ENCODE measurements at regions not wholly inside any gene's neighbourhood (a gene's known extent, or its start where the extent isn't known, plus 50 kb on each side); places are given as distances from the start of the nearest gene placed in this dataset.

GRCh38 chr15:35320158-35320780 lies 225.7 kb downstream of the DPH6 start:
- H3K4me3 ChIP-seq (ENCODE audit: low read length in 2 of 2), result no peak overlapping the region
- no peaks in the 10 kb centered on the region for H3K9me3 ChIP-seq (ENCODE audit: control insufficient read depth in 2 of 2, low read length in 2 of 2)
- no peaks in the 10 kb centered on the region for H3K36me3 ChIP-seq (ENCODE audit: control insufficient read depth in 2 of 2, insufficient read depth in 2 of 2, low read length in 2 of 2)
- no peak overlapping the region for H3K9ac ChIP-seq (ENCODE audit: low read length in 2 of 2)
- no peaks in the 10 kb centered on the region for H3K27me3 ChIP-seq (ENCODE audit: control insufficient read depth in 1 of 2, insufficient read depth in 2 of 2, low read length in 2 of 2)
- no peaks in the 10 kb centered on the region for H3K4me1 ChIP-seq (ENCODE audit: control insufficient read depth, insufficient read depth, low read length)
- no peak overlapping the region for H3K27ac ChIP-seq (ENCODE audit: low read length)

- Histone ChIP-seq H3K27ac (ENCODE audit: low read length) (no peak overlapping the region), H3K9ac (ENCODE audit: low read length in 2 of 2) (no peak overlapping the region), H3K4me1 (ENCODE audit: control insufficient read depth, insufficient read depth, low read length) (no peaks in the 10 kb centered on the region), H3K27me3 (ENCODE audit: control insufficient read depth in 1 of 2, insufficient read depth in 2 of 2, low read length in 2 of 2) (no peaks in the 10 kb centered on the region), H3K4me3 (ENCODE audit: low read length in 2 of 2) (no peak overlapping the region), H3K36me3 (ENCODE audit: control insufficient read depth in 2 of 2, insufficient read depth in 2 of 2, low read length in 2 of 2) (no peaks in the 10 kb centered on the region), H3K9me3 (ENCODE audit: control insufficient read depth in 2 of 2, low read length in 2 of 2) (no peaks in the 10 kb centered on the region)
Measured at GRCh38 chr15:35319354-35319753, 226.6 kb downstream of the DPH6 start.

GRCh38 chr15:35317217-35317616 lies 228.7 kb downstream of the DPH6 start:
- H3K27ac ChIP-seq (ENCODE audit: low read length), result no peak overlapping the region
- no peaks in the 10 kb centered on the region for H3K9me3 ChIP-seq (ENCODE audit: control insufficient read depth in 2 of 2, low read length in 2 of 2)
- H3K4me3 ChIP-seq (ENCODE audit: low read length in 2 of 2), result no peak overlapping the region
- no peaks in the 10 kb centered on the region for H3K4me1 ChIP-seq (ENCODE audit: control insufficient read depth, insufficient read depth, low read length)
- no peaks in the 10 kb centered on the region for H3K27me3 ChIP-seq (ENCODE audit: control insufficient read depth in 1 of 2, insufficient read depth in 2 of 2, low read length in 2 of 2)
- no peak overlapping the region for H3K9ac ChIP-seq (ENCODE audit: low read length in 2 of 2)
- H3K36me3 ChIP-seq (ENCODE audit: control insufficient read depth in 2 of 2, insufficient read depth in 2 of 2, low read length in 2 of 2), result no peaks in the 10 kb centered on the region

- Histone ChIP-seq H3K27ac (ENCODE audit: low read length) (no peak overlapping the region), H3K4me3 (ENCODE audit: low read length in 2 of 2) (no peak overlapping the region), H3K9ac (ENCODE audit: low read length in 2 of 2) (no peak overlapping the region), H3K9me3 (ENCODE audit: control insufficient read depth in 2 of 2, low read length in 2 of 2) (no peaks in the 10 kb centered on the region), H3K27me3 (ENCODE audit: control insufficient read depth in 1 of 2, insufficient read depth in 2 of 2, low read length in 2 of 2) (no peaks in the 10 kb centered on the region), H3K36me3 (ENCODE audit: control insufficient read depth in 2 of 2, insufficient read depth in 2 of 2, low read length in 2 of 2) (no peaks in the 10 kb centered on the region), H3K4me1 (ENCODE audit: control insufficient read depth, insufficient read depth, low read length) (no peaks in the 10 kb centered on the region)
Measured at GRCh38 chr15:35312344-35312743, 227.2 kb upstream of the NANOGP8 start.

GRCh38 chr15:35311615-35312014 lies 226.5 kb upstream of the NANOGP8 start:
- Histone ChIP-seq H3K27me3 (ENCODE audit: control insufficient read depth in 1 of 2, insufficient read depth in 2 of 2, low read length in 2 of 2) (no peaks in the 10 kb centered on the region), H3K9ac (ENCODE audit: low read length in 2 of 2) (no peak overlapping the region), H3K4me3 (ENCODE audit: low read length in 2 of 2) (no peak overlapping the region), H3K4me1 (ENCODE audit: control insufficient read depth, insufficient read depth, low read length) (peaks cover 3% of the 10 kb centered on the region), H3K27ac (ENCODE audit: low read length) (no peak overlapping the region), H3K9me3 (ENCODE audit: control insufficient read depth in 2 of 2, low read length in 2 of 2) (no peaks in the 10 kb centered on the region), H3K36me3 (ENCODE audit: control insufficient read depth in 2 of 2, insufficient read depth in 2 of 2, low read length in 2 of 2) (no peaks in the 10 kb centered on the region)

GRCh38 chr15:35309886-35310285 lies 224.8 kb upstream of the NANOGP8 start:
- H3K27me3 ChIP-seq (ENCODE audit: control insufficient read depth in 1 of 2, insufficient read depth in 2 of 2, low read length in 2 of 2), result no peaks in the 10 kb centered on the region
- no peaks in the 10 kb centered on the region for H3K36me3 ChIP-seq (ENCODE audit: control insufficient read depth in 2 of 2, insufficient read depth in 2 of 2, low read length in 2 of 2)
- peaks cover 3% of the 10 kb centered on the region for H3K4me1 ChIP-seq (ENCODE audit: control insufficient read depth, insufficient read depth, low read length)
- H3K9ac ChIP-seq (ENCODE audit: low read length in 2 of 2), result no peak overlapping the region
- no peak overlapping the region for H3K27ac ChIP-seq (ENCODE audit: low read length)
- no peaks in the 10 kb centered on the region for H3K9me3 ChIP-seq (ENCODE audit: control insufficient read depth in 2 of 2, low read length in 2 of 2)
- no peak overlapping the region for H3K4me3 ChIP-seq (ENCODE audit: low read length in 2 of 2)

- H3K4me3 ChIP-seq (ENCODE audit: low read length in 2 of 2), result no peak overlapping the region
- H3K36me3 ChIP-seq (ENCODE audit: control insufficient read depth in 2 of 2, insufficient read depth in 2 of 2, low read length in 2 of 2), result no peaks in the 10 kb centered on the region
- H3K27ac ChIP-seq (ENCODE audit: low read length), result no peak overlapping the region
- H3K9me3 ChIP-seq (ENCODE audit: control insufficient read depth in 2 of 2, low read length in 2 of 2), result no peaks in the 10 kb centered on the region
- peaks cover 3% of the 10 kb centered on the region for H3K4me1 ChIP-seq (ENCODE audit: control insufficient read depth, insufficient read depth, low read length)
- no peaks in the 10 kb centered on the region for H3K27me3 ChIP-seq (ENCODE audit: control insufficient read depth in 1 of 2, insufficient read depth in 2 of 2, low read length in 2 of 2)
- no peak overlapping the region for H3K9ac ChIP-seq (ENCODE audit: low read length in 2 of 2)
Measured at GRCh38 chr15:35308802-35309201, 223.7 kb upstream of the NANOGP8 start.

- no peak overlapping the region for H3K27ac ChIP-seq (ENCODE audit: low read length)
- H3K9me3 ChIP-seq (ENCODE audit: control insufficient read depth in 2 of 2, low read length in 2 of 2), result no peaks in the 10 kb centered on the region
- peaks cover 3% of the 10 kb centered on the region for H3K4me1 ChIP-seq (ENCODE audit: control insufficient read depth, insufficient read depth, low read length)
- no peaks in the 10 kb centered on the region for H3K36me3 ChIP-seq (ENCODE audit: control insufficient read depth in 2 of 2, insufficient read depth in 2 of 2, low read length in 2 of 2)
- no peaks in the 10 kb centered on the region for H3K27me3 ChIP-seq (ENCODE audit: control insufficient read depth in 1 of 2, insufficient read depth in 2 of 2, low read length in 2 of 2)
- no peak overlapping the region for H3K9ac ChIP-seq (ENCODE audit: low read length in 2 of 2)
- no peak overlapping the region for H3K4me3 ChIP-seq (ENCODE audit: low read length in 2 of 2)
Measured at GRCh38 chr15:35307676-35308075, 222.6 kb upstream of the NANOGP8 start.

GRCh38 chr15:35307026-35307425 lies 221.9 kb upstream of the NANOGP8 start:
- Histone ChIP-seq H3K36me3 (ENCODE audit: control insufficient read depth in 2 of 2, insufficient read depth in 2 of 2, low read length in 2 of 2) (no peaks in the 10 kb centered on the region), H3K4me1 (ENCODE audit: control insufficient read depth, insufficient read depth, low read length) (peaks cover 3% of the 10 kb centered on the region), H3K9ac (ENCODE audit: low read length in 2 of 2) (no peak overlapping the region), H3K9me3 (ENCODE audit: control insufficient read depth in 2 of 2, low read length in 2 of 2) (no peaks in the 10 kb centered on the region), H3K27me3 (ENCODE audit: control insufficient read depth in 1 of 2, insufficient read depth in 2 of 2, low read length in 2 of 2) (no peaks in the 10 kb centered on the region), H3K27ac (ENCODE audit: low read length) (peak overlapping the region; percentile 37), H3K4me3 (ENCODE audit: low read length in 2 of 2) (no peak overlapping the region)

- no peaks in the 10 kb centered on the region for H3K9me3 ChIP-seq (ENCODE audit: control insufficient read depth in 2 of 2, low read length in 2 of 2)
- no peaks in the 10 kb centered on the region for H3K27me3 ChIP-seq (ENCODE audit: control insufficient read depth in 1 of 2, insufficient read depth in 2 of 2, low read length in 2 of 2)
- H3K4me1 ChIP-seq (ENCODE audit: control insufficient read depth, insufficient read depth, low read length), result peaks cover 3% of the 10 kb centered on the region
- no peak overlapping the region for H3K4me3 ChIP-seq (ENCODE audit: low read length in 2 of 2)
- H3K9ac ChIP-seq (ENCODE audit: low read length in 2 of 2), result no peak overlapping the region
- H3K36me3 ChIP-seq (ENCODE audit: control insufficient read depth in 2 of 2, insufficient read depth in 2 of 2, low read length in 2 of 2), result no peaks in the 10 kb centered on the region
- peak overlapping the region; percentile 37 for H3K27ac ChIP-seq (ENCODE audit: low read length)
Measured at GRCh38 chr15:35306361-35306981, 221.4 kb upstream of the NANOGP8 start.

- Histone ChIP-seq H3K36me3 (ENCODE audit: control insufficient read depth in 2 of 2, insufficient read depth in 2 of 2, low read length in 2 of 2) (no peaks in the 10 kb centered on the region), H3K27me3 (ENCODE audit: control insufficient read depth in 1 of 2, insufficient read depth in 2 of 2, low read length in 2 of 2) (no peaks in the 10 kb centered on the region), H3K4me3 (ENCODE audit: low read length in 2 of 2) (no peak overlapping the region), H3K27ac (ENCODE audit: low read length) (no peak overlapping the region), H3K9ac (ENCODE audit: low read length in 2 of 2) (no peak overlapping the region), H3K4me1 (ENCODE audit: control insufficient read depth, insufficient read depth, low read length) (peaks cover 3% of the 10 kb centered on the region), H3K9me3 (ENCODE audit: control insufficient read depth in 2 of 2, low read length in 2 of 2) (no peaks in the 10 kb centered on the region)
Measured at GRCh38 chr15:35305946-35306345, 220.9 kb upstream of the NANOGP8 start.
